IMR-90 (cell line): ENCODE measurements at regions not wholly inside any gene's neighbourhood (a gene's known extent, or its start where the extent isn't known, plus 50 kb on each side); places are given as distances from the start of the nearest gene placed in this dataset.

Experiments
- ATAC-seq: fragments of 200-7000 bp; cut with Tn5 transposase; 2 replicates; pipeline ENCODE4 v1.9.1; 2020; ENCODE audit warnings: low read depth, mild to moderate bottlenecking, moderate library complexity
- BruUV-seq: library from RNA; stranded (reverse); fragments of 400-500 nt; replicated peaks from 2 replicates; lab custom pipeline; 2021; lab: Mats Ljungman, UMichigan
- CTCF ChIA-PET: fragments of 300-600 bp; formaldehyde crosslinking; extraction: SDS; loops from one replicate; lab custom pipeline; 2021; ENCODE audit warnings: antibody characterized with exemption; lab: Yijun Ruan, JAX
- POLR2A ChIA-PET: fragments of 300-600 bp; sonication (Branson Sonifier 250); formaldehyde crosslinking; loops from one replicate; lab custom pipeline; 2022; ENCODE audit warnings: antibody characterized with exemption; ENCODE audit not compliant: unreplicated experiment; lab: Charles Lee
- DNase-seq: peaks from one replicate; pipeline ENCODE4 v3.0.0; 2013
- H2AFZ ChIP-seq: replicated peaks from 2 replicates; pipeline ENCODE3; 2013; ENCODE audit warnings: low read length, mild to moderate bottlenecking; ENCODE audit not compliant: poor library complexity
- H2AK5ac ChIP-seq: 2 replicates; pipeline ENCODE4 v1.6.1; 2013; ENCODE audit warnings: low read depth, low read length, inconsistent platforms
- H2AK9ac ChIP-seq: replicated peaks from 2 replicates; pipeline ENCODE3; 2013; ENCODE audit warnings: mild to moderate bottlenecking, low read depth, low read length, moderate library complexity; ENCODE audit not compliant: poor library complexity
- H2BK120ac ChIP-seq: 2 replicates; pipeline ENCODE4 v1.6.1; 2013; ENCODE audit warnings: low read depth, low read length, inconsistent platforms
- H2BK15ac ChIP-seq: 3 replicates; pipeline ENCODE4 v1.6.1; 2013; ENCODE audit warnings: low read depth, low read length, inconsistent platforms
- H2BK20ac ChIP-seq: 2 replicates; pipeline ENCODE4 v1.6.1; 2013; ENCODE audit warnings: low read depth, mild to moderate bottlenecking, inconsistent platforms, low read length, moderate library complexity
- H2BK5ac ChIP-seq: 2 replicates; pipeline ENCODE4 v1.6.1; 2013; ENCODE audit warnings: mild to moderate bottlenecking, low read depth, low read length, inconsistent platforms; ENCODE audit not compliant: poor library complexity, severe bottlenecking
- H3K14ac ChIP-seq: replicated peaks from 2 replicates; pipeline ENCODE4 v1.6.1; 2013; ENCODE audit warnings: low read depth, low read length, inconsistent platforms
- H3K18ac ChIP-seq: 2 replicates; pipeline ENCODE4 v1.6.1; 2013; ENCODE audit warnings: low read depth, low read length, control low read depth
- H3K23ac ChIP-seq: 2 replicates; pipeline ENCODE4 v1.6.1; 2013; ENCODE audit warnings: low read depth, low read length, inconsistent platforms
- H3K27ac ChIP-seq: 2 replicates; pipeline ENCODE4 v1.5.1; 2013; ENCODE audit warnings: mild to moderate bottlenecking, control low read depth, low read length; ENCODE audit not compliant: insufficient read depth
- H3K27me3 ChIP-seq: 2 replicates; pipeline ENCODE4 v1.6.1; 2013; ENCODE audit warnings: low read length; ENCODE audit not compliant: control insufficient read depth, insufficient read depth
- H3K36me3 ChIP-seq: 2 replicates; pipeline ENCODE4 v1.6.1; 2013; ENCODE audit warnings: low read length, mixed read lengths; ENCODE audit not compliant: control insufficient read depth, insufficient read depth
- H3K4ac ChIP-seq: 2 replicates; pipeline ENCODE4 v1.6.1; 2013; ENCODE audit warnings: low read depth, low read length, inconsistent platforms
- H3K4me1 ChIP-seq: 2 replicates; pipeline ENCODE4 v1.6.1; 2013; ENCODE audit warnings: low read length, mixed read lengths; ENCODE audit not compliant: control insufficient read depth, insufficient read depth
- H3K4me2 ChIP-seq: 2 replicates; pipeline ENCODE4 v1.6.1; 2013; ENCODE audit warnings: low read depth, mild to moderate bottlenecking, control low read depth, low read length, moderate library complexity
- H3K4me3 ChIP-seq: 2 replicates; pipeline ENCODE4 v1.5.1; 2013; ENCODE audit warnings: low read depth, mild to moderate bottlenecking, control low read depth, low read length, moderate library complexity; ENCODE audit not compliant: insufficient read depth
- H3K56ac ChIP-seq: 2 replicates; pipeline ENCODE4 v1.6.1; 2013; ENCODE audit warnings: low read length, inconsistent platforms; ENCODE audit not compliant: insufficient read depth; ENCODE audit errors: extremely low read depth
- H3K79me1 ChIP-seq, 2 experiments: 2 replicates each; pipeline ENCODE4 v1.6.1; 2013; ENCODE audit warnings: low read length in 2 of 2, inconsistent platforms in 1 of 2, low read depth in 1 of 2
- H3K9ac ChIP-seq: 2 replicates; pipeline ENCODE4 v1.6.1; 2013; ENCODE audit warnings: low read depth, low read length, control low read depth
- H3K9me1 ChIP-seq: 2 replicates; pipeline ENCODE4 v1.6.1; 2013; ENCODE audit warnings: low read length, inconsistent platforms; ENCODE audit not compliant: insufficient read depth
- H3K9me3 ChIP-seq: 2 replicates; pipeline ENCODE4 v1.6.1; 2013; ENCODE audit warnings: low read length; ENCODE audit not compliant: control insufficient read depth, insufficient read depth
- H4K20me1 ChIP-seq: 2 replicates; pipeline ENCODE4 v1.6.1; 2013; ENCODE audit warnings: low read length, inconsistent platforms; ENCODE audit not compliant: insufficient read depth
- H4K5ac ChIP-seq: 2 replicates; pipeline ENCODE4 v1.6.1; 2013; ENCODE audit warnings: mild to moderate bottlenecking, low read depth, low read length, control low read depth
- H4K8ac ChIP-seq, 2 experiments: 2 replicates each; pipeline ENCODE4 v1.6.1; 2013; ENCODE audit warnings: low read depth in 2 of 2, low read length in 2 of 2, control low read depth in 1 of 2, inconsistent platforms in 1 of 2
- H4K91ac ChIP-seq: 2 replicates; pipeline ENCODE4 v1.6.1; 2013; ENCODE audit warnings: low read depth, low read length, inconsistent platforms; ENCODE audit not compliant: insufficient read depth
- NFE2L2 ChIP-seq: fragments of 150-350 bp; IDR thresholded peaks from 2 replicates; pipeline ENCODE4 v1.6.1; 2016; ENCODE audit warnings: low read depth, mild to moderate bottlenecking, low read length
- WGBS, 2 experiments: methylation state at CpG; one replicate each; pipeline versions ENCODE4 v1.1.5 to v1.1.7; 2013; ENCODE audit warnings: missing lambda C conversion rate in 2 of 2; ENCODE audit not compliant: insufficient read length in 1 of 2; ENCODE audit errors: extremely low coverage in 2 of 2; 5-methylcytosine and 5-hydroxymethylcytosine counted together
- dilution Hi-C: fragments of 300-500 bp; cut with HindIII; formaldehyde crosslinking; loops from one replicate; pipeline ENCODE4 v1.14.3; 2018; ENCODE audit warnings: low sequenced_read_pairs; ENCODE audit not compliant: unreplicated experiment
- in situ Hi-C: fragments of 300-500 bp; cut with MboI; formaldehyde crosslinking; loops from 3 replicates; pipeline ENCODE4 v1.14.3; 2019; ENCODE audit warnings: low sequenced_read_pairs, inconsistent platforms, mixed read lengths
- intact Hi-C: fragments of 100-400 bp; cut with micrococcal nuclease; formaldehyde crosslinking; loops from 2 replicates; pipeline ENCODE4 v1.10.0; 2022
- TF ChIP-seq, protein P1 (sequence below): conservative IDR thresholded peaks from 2 replicates; pipeline ENCODE4 v1.5.1; 2012; ENCODE audit warnings: mild to moderate bottlenecking, low read depth, low read length, improper control_type of control experiment

DNA sequence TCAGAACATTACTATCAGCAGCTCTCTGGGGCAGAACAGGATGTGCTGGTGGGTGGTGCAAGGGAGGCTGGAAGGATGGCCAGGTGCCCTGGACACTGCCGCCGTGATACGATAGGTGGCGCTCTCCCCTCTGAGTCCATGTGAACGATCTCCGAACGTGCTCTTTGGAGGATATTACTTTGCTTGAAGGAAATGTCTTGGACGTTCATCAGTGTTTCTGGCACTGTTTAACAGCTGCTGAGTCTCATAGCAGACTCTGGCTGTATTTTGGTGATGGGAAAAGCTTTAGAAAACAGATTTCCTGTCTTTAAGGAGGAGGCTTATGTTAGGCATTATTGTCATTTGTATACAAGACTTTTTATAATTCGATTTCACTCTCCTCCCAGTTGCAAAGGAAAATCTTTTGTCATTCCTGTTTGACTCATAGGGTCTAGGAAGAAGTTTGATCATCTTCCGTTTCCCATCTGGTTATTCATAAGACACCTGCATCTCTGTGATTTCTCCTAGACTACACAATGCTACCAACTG, 386.2 kb upstream of the ADGRL2 start:
- no peak overlapping the region for H3K23ac ChIP-seq
- no peak overlapping the region for H3K27ac ChIP-seq
- WGBS, 2 experiments = no CpG with 5 or more reads among the region's 10 CpGs
- no peak overlapping the region for H4K8ac ChIP-seq
- CTCF ChIA-PET = interaction anchor here (1.9 kb wide), 1 partner anchor 9 kb away, joined by 5 read pairs; no protein-coding TSS in a partner anchor
- no peak overlapping the region for H4K5ac ChIP-seq
- in situ Hi-C loops (no loop called here), dilution Hi-C loops (no loop called here), intact Hi-C loops (loop anchor here (10.0 kb wide), 1 partner anchor 350 kb away; no protein-coding TSS in a partner anchor)
- no peak overlapping the region for H4K91ac ChIP-seq
- H3K4me1 ChIP-seq = no peaks in the 10 kb centered on the region
- no peak for TF ChIP-seq NFE2L2
- TF ChIP-seq, protein P1, sequence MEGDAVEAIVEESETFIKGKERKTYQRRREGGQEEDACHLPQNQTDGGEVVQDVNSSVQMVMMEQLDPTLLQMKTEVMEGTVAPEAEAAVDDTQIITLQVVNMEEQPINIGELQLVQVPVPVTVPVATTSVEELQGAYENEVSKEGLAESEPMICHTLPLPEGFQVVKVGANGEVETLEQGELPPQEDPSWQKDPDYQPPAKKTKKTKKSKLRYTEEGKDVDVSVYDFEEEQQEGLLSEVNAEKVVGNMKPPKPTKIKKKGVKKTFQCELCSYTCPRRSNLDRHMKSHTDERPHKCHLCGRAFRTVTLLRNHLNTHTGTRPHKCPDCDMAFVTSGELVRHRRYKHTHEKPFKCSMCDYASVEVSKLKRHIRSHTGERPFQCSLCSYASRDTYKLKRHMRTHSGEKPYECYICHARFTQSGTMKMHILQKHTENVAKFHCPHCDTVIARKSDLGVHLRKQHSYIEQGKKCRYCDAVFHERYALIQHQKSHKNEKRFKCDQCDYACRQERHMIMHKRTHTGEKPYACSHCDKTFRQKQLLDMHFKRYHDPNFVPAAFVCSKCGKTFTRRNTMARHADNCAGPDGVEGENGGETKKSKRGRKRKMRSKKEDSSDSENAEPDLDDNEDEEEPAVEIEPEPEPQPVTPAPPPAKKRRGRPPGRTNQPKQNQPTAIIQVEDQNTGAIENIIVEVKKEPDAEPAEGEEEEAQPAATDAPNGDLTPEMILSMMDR = peak; percentile 39
- peak; percentile 40; the same call in 1 of the 2 replicates for ATAC-seq
- H3K79me1 ChIP-seq = no peaks in the 10 kb centered on the region
- no peaks in the 10 kb centered on the region for H3K27me3 ChIP-seq
- no peak overlapping the region for H3K14ac ChIP-seq
- H3K18ac ChIP-seq = no peak overlapping the region
- no peak overlapping the region for H2BK20ac ChIP-seq
- no peak overlapping the region for H3K9ac ChIP-seq
- H3K56ac ChIP-seq = no peak overlapping the region
- no peak overlapping the region for H2AK9ac ChIP-seq
- H3K9me1 ChIP-seq = no peaks in the 10 kb centered on the region
- no peaks in the 10 kb centered on the region for H3K9me3 ChIP-seq
- no peak overlapping the region for H2AK5ac ChIP-seq
- H3K4ac ChIP-seq = no peak overlapping the region
- POLR2A ChIA-PET = no interaction called here
- peak overlapping the region; percentile 33 for H2AFZ ChIP-seq
- H3K36me3 ChIP-seq = no peaks in the 10 kb centered on the region
- no peak overlapping the region for H2BK5ac ChIP-seq
- H3K4me2 ChIP-seq = no peak overlapping the region
- H4K20me1 ChIP-seq = no peaks in the 10 kb centered on the region
- no peak overlapping the region for H3K4me3 ChIP-seq
- no TSS peak for BruUV-seq
- H2BK120ac ChIP-seq = no peak overlapping the region
- DNase-seq = peak; percentile 23
- H2BK15ac ChIP-seq = no peak overlapping the region
